DOHH2 (cell line): ENCODE measurements at regions not wholly inside any gene's neighbourhood (a gene's known extent, or its start where the extent isn't known, plus 50 kb on each side); places are given as distances from the start of the nearest gene placed in this dataset.

Experiments used
- H3F3A ChIP-seq: fragments of 200-600 bp; sonication (generic), shearing (Covaris generic); 2 replicates; pipeline ENCODE4 v1.6.0; 2016; ENCODE audit warnings: antibody characterized with exemption, mild to moderate bottlenecking; ENCODE audit not compliant: control insufficient read depth, insufficient read depth
- H3K27ac ChIP-seq: fragments of 200-600 bp; sonication (generic); 2 replicates; pipeline ENCODE4 v1.5.1; 2014; ENCODE audit warnings: low read depth, mild to moderate bottlenecking, low read length, moderate library complexity
- H3K27me3 ChIP-seq: fragments of 200-600 bp; sonication (generic); 2 replicates; pipeline ENCODE4 v1.6.1; 2014; ENCODE audit warnings: mild to moderate bottlenecking, low read length, mixed read lengths; ENCODE audit not compliant: control insufficient read depth
- H3K36me3 ChIP-seq: fragments of 200-600 bp; sonication (generic); 2 replicates; pipeline ENCODE4 v1.6.1; 2014; ENCODE audit warnings: mild to moderate bottlenecking, low read length, moderate library complexity, mixed read lengths; ENCODE audit not compliant: control insufficient read depth
- H3K4me1 ChIP-seq: fragments of 200-600 bp; sonication (generic); 2 replicates; pipeline ENCODE4 v1.6.1; 2014; ENCODE audit warnings: mild to moderate bottlenecking, low read length, mixed read lengths; ENCODE audit not compliant: control insufficient read depth
- H3K4me2 ChIP-seq: fragments of 200-600 bp; sonication (generic); 2 replicates; pipeline ENCODE4 v1.6.0; 2014; ENCODE audit warnings: mild to moderate bottlenecking, low read length, moderate library complexity
- H3K4me3 ChIP-seq: fragments of 200-600 bp; sonication (generic); 2 replicates; pipeline ENCODE4 v1.5.1; 2014; ENCODE audit warnings: mild to moderate bottlenecking, low read length, mixed read lengths
- H3K79me2 ChIP-seq: fragments of 200-600 bp; sonication (generic); 2 replicates; pipeline ENCODE4 v1.6.1; 2014; ENCODE audit warnings: mild to moderate bottlenecking, low read length, mixed read lengths; ENCODE audit not compliant: control insufficient read depth
- H3K9me2 ChIP-seq: fragments of 200-600 bp; sonication (generic); replicated peaks from 2 replicates; pipeline ENCODE4 v1.6.1; 2014; ENCODE audit warnings: mild to moderate bottlenecking, low read length, mixed read lengths; ENCODE audit not compliant: control insufficient read depth
- H3K9me3 ChIP-seq: fragments of 200-600 bp; sonication (generic); 2 replicates; pipeline ENCODE4 v1.6.1; 2014; ENCODE audit warnings: antibody characterized with exemption, low read length, mixed read lengths; ENCODE audit not compliant: control insufficient read depth, insufficient read depth
- H4K20me1 ChIP-seq: fragments of 200-600 bp; sonication (generic); 2 replicates; pipeline ENCODE4 v1.6.0; 2014; ENCODE audit warnings: low read depth, mild to moderate bottlenecking, antibody characterized with exemption, low read length, moderate library complexity; ENCODE audit not compliant: control insufficient read depth, insufficient read depth
- CTCF ChIP-seq: fragments of 200-600 bp; sonication (generic); IDR thresholded peaks from one replicate; pipeline ENCODE4 v1.5.1; 2014; ENCODE audit warnings: antibody characterized with exemption, mild to moderate bottlenecking, low read depth, low read length; ENCODE audit not compliant: poor library complexity, severe bottlenecking
- EZH2phosphoT487 ChIP-seq: fragments of 200-600 bp; sonication (generic); IDR thresholded peaks from 2 replicates; pipeline ENCODE4 v1.6.1; 2017; ENCODE audit warnings: borderline replicate concordance, mild to moderate bottlenecking, antibody characterized with exemption, low read length, moderate library complexity, mixed read lengths

DNA sequence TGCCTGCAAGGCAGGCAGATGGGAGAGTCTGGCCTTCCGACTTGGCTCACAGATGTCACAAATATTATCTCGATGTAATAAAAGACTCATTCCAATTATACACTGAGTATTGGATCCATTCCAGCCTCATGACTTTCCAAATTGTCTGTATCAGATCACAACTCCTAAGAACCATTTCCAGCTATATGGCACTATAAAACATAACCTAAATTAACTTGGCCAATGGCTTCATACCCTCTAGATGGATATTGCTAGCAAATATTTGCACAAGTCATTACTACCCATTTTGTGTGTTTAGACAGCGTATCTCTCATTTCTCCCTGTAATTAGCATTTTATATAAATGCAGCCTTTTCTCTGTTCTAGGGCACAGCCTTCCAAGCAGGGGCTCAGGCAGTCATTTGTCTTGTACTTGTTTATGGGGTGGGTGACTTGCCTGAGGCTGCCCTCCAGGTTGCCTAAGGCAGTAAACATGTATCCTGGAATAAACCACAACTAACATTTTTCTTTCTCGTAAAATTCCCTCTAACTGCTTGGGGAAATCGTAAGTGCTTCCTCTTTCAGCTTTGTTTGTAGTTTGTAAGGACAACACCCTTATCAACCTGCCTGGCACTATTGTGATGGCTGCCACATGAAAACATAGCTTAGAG is 70.6 kb upstream of the KCNJ6 start:
- Histone ChIP-seq H3K4me2 (no peak overlapping the region), H3K27ac (no peak overlapping the region), H4K20me1 (no peaks in the 10 kb centered on the region), H3K36me3 (no peaks in the 10 kb centered on the region), H3F3A (no peaks in the 10 kb centered on the region), H3K79me2 (no peaks in the 10 kb centered on the region), H3K9me3 (no peaks in the 10 kb centered on the region), H3K9me2 (no peaks in the 10 kb centered on the region), H3K4me1 (no peaks in the 10 kb centered on the region), H3K27me3 (no peaks in the 10 kb centered on the region), H3K4me3 (no peak overlapping the region)
- TF ChIP-seq EZH2phosphoT487 (no peak), CTCF (no peak)

- no peaks in the 10 kb centered on the region for H3K9me3 ChIP-seq
- H3K36me3 ChIP-seq: no peaks in the 10 kb centered on the region
- H4K20me1 ChIP-seq: no peaks in the 10 kb centered on the region
- no peaks in the 10 kb centered on the region for H3K27me3 ChIP-seq
- no peaks in the 10 kb centered on the region for H3K79me2 ChIP-seq
- no peaks in the 10 kb centered on the region for H3K4me1 ChIP-seq
- TF ChIP-seq EZH2phosphoT487: no peak
- TF ChIP-seq CTCF: no peak
- H3K4me3 ChIP-seq: no peak overlapping the region
- no peak overlapping the region for H3K27ac ChIP-seq
- H3K9me2 ChIP-seq: no peaks in the 10 kb centered on the region
- no peaks in the 10 kb centered on the region for H3F3A ChIP-seq
- H3K4me2 ChIP-seq: no peak overlapping the region
Measured at GRCh38 chr21:37987668-37988067, 71.4 kb upstream of the KCNJ6 start.

- H4K20me1 ChIP-seq: no peaks in the 10 kb centered on the region
- H3K4me3 ChIP-seq: no peak overlapping the region
- no peak overlapping the region for H3K27ac ChIP-seq
- TF ChIP-seq CTCF (no peak), EZH2phosphoT487 (no peak)
- no peak overlapping the region for H3K4me2 ChIP-seq
- no peaks in the 10 kb centered on the region for H3K36me3 ChIP-seq
- no peaks in the 10 kb centered on the region for H3K4me1 ChIP-seq
- H3K27me3 ChIP-seq: no peaks in the 10 kb centered on the region
- no peaks in the 10 kb centered on the region for H3K9me3 ChIP-seq
- no peaks in the 10 kb centered on the region for H3K79me2 ChIP-seq
- H3F3A ChIP-seq: no peaks in the 10 kb centered on the region
- no peaks in the 10 kb centered on the region for H3K9me2 ChIP-seq
Measured at GRCh38 chr21:37993071-37993470, 76.8 kb upstream of the KCNJ6 start.
